ENCODE measurements at regions not wholly inside any gene's neighbourhood (a gene's known extent, or its start where the extent isn't known, plus 50 kb on each side); places are given as distances from the start of the nearest gene placed in this dataset.

- no peaks in the 10 kb centered on the region for H3K79me2 ChIP-seq (ENCODE audit: insufficient read depth)
- no peaks in the 10 kb centered on the region for H3K9me2 ChIP-seq
- DNase-seq: no peak
- no peaks in the 10 kb centered on the region for H3K9me3 ChIP-seq
- CTCF ChIA-PET: no interaction called here
- no peak overlapping the region for H3K27ac ChIP-seq (ENCODE audit: low read depth in 2 of 2, low read length in 1 of 2)
- H2AFZ ChIP-seq (ENCODE audit: low read depth): no peak overlapping the region
- H3K4me3 ChIP-seq (ENCODE audit: low read depth in 2 of 2, low read length in 1 of 2): no peak overlapping the region
- no peak overlapping the region for H3K4me2 ChIP-seq
- no peaks in the 10 kb centered on the region for H4K20me1 ChIP-seq (ENCODE audit: insufficient read depth)
- TF ChIP-seq MAX (IDR thresholded peaks at IDR 0.05; ENCODE audit: low read depth) (no peak), PBX3 (IDR thresholded peaks at IDR 0.05) (no peak), ZBTB33 (IDR thresholded peaks at IDR 0.05; ENCODE audit: borderline replicate concordance, low read depth) (no peak), NRF1 (IDR thresholded peaks at IDR 0.05; ENCODE audit: low read depth, low read length) (no peak), YY1 (IDR thresholded peaks at IDR 0.05; ENCODE audit: low read depth) (no peak), MXI1 (IDR thresholded peaks at IDR 0.05; ENCODE audit: low read depth, low read length) (no peak), TAF1 (IDR thresholded peaks at IDR 0.05; ENCODE audit: borderline replicate concordance, low read depth, low read length) (no peak), NFIC (IDR thresholded peaks at IDR 0.05; ENCODE audit: borderline replicate concordance) (no peak), RXRA (IDR thresholded peaks at IDR 0.05; ENCODE audit: borderline replicate concordance, low read depth) (no peak), RFX5 (IDR thresholded peaks at IDR 0.05; ENCODE audit: low read length) (no peak), EP300 (IDR thresholded peaks at IDR 0.05; ENCODE audit: borderline replicate concordance in 1 of 2, low read depth in 1 of 2, low read length in 1 of 2) (no peak), USF1 (IDR thresholded peaks at IDR 0.05; ENCODE audit: borderline replicate concordance, low read depth) (no peak), IRF3 (IDR thresholded peaks at IDR 0.05; ENCODE audit: low read depth, low read length) (no peak), CTCF (IDR thresholded peaks at IDR 0.05) (no peak), EZH2phosphoT487 (IDR thresholded peaks at IDR 0.05; ENCODE audit: borderline replicate concordance, low read depth) (no peak), TCF12 (IDR thresholded peaks at IDR 0.05) (no peak), ELF1 (IDR thresholded peaks at IDR 0.05) (no peak), FOSL2 (IDR thresholded peaks at IDR 0.05; ENCODE audit: borderline replicate concordance, low read depth) (no peak), SMC3 (IDR thresholded peaks at IDR 0.05; ENCODE audit: low read depth, low read length) (no peak), FOXJ3 (CRISPR knock-in tag; IDR thresholded peaks at IDR 0.05) (no peak)
- H3K36me3 ChIP-seq (replicated peaks in 1 of 2; ENCODE audit: control insufficient read depth in 1 of 2, insufficient read depth in 2 of 2, low read length in 1 of 2): no peaks in the 10 kb centered on the region
- 14% methylated on average over 10 of the region's 13 CpGs for WGBS (ENCODE audit: low lambda C conversion rate)
- no peak overlapping the region for H3K9ac ChIP-seq
- no peaks in the 10 kb centered on the region for H3K4me1 ChIP-seq (ENCODE audit: control insufficient read depth in 1 of 2, insufficient read depth in 2 of 2, low read depth in 1 of 2, low read length in 1 of 2)
- POLR2A ChIA-PET: no interaction called here
- H3K27me3 ChIP-seq (ENCODE audit: insufficient read depth): no peaks in the 10 kb centered on the region
- H3F3A ChIP-seq (replicated peaks; ENCODE audit: insufficient read depth): no peaks in the 10 kb centered on the region
These were observed 189.4 kb downstream of the UBE3A start for GRCh38 chr15:25249236-25250010.
